ENCODE measurements at regions not wholly inside any gene's neighbourhood (a gene's known extent, or its start where the extent isn't known, plus 50 kb on each side); places are given as distances from the start of the nearest gene placed in this dataset.

DNA sequence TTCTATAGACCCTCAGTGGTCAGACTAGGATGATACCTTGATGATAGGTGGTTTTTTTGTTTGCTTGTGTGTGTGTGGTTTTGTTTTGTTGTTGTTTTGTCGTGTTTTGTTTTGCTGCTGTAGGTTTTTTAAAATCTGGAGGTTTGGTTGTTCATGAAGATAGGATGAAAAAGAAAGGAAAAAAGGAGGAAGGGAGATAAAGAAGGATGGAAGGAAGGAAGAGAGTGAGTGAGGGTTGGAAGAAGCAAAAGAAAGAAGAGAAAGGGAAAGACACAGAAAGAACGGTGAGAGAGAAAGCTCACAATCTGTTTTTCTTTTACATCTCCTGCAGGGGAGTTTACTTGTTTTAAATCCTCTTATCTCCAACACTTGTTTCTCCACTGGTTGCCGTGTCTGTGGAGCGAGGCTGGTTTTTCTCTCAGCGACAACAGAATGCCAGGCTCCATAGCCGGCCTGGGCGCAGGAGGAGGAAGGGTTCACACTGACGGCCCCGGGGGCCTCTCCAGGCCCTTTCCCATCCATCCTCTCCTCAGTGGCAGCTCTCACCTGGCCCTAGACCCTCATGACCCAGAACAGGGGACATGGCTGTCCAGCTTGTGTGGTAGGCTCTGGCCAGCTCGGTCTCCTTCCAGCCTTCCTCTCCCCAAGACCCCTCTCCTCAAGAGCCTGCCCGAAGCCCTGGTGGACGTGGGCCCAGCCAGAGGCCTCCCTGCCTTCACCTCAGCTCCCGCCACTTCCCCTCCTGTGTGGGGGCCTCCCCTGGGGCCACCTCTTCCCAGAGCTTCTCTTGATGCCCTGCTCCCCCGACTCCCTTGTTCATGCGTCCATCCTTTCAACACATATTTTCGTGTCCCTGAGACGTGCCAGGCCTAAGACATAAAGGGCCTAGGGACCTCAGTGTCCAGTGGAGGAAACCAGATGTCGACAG is 168.4 kb downstream of the VEGFA start:
- H3K4me2 ChIP-seq (ENCODE audit: insufficient read depth, low read length): no peak overlapping the region
- TF ChIP-seq, protein P1, sequence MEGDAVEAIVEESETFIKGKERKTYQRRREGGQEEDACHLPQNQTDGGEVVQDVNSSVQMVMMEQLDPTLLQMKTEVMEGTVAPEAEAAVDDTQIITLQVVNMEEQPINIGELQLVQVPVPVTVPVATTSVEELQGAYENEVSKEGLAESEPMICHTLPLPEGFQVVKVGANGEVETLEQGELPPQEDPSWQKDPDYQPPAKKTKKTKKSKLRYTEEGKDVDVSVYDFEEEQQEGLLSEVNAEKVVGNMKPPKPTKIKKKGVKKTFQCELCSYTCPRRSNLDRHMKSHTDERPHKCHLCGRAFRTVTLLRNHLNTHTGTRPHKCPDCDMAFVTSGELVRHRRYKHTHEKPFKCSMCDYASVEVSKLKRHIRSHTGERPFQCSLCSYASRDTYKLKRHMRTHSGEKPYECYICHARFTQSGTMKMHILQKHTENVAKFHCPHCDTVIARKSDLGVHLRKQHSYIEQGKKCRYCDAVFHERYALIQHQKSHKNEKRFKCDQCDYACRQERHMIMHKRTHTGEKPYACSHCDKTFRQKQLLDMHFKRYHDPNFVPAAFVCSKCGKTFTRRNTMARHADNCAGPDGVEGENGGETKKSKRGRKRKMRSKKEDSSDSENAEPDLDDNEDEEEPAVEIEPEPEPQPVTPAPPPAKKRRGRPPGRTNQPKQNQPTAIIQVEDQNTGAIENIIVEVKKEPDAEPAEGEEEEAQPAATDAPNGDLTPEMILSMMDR (IDR thresholded peaks at IDR 0.05; ENCODE audit: borderline replicate concordance, extremely low read depth, low read length, poor library complexity, severe bottlenecking): no peak
- no peak for TF ChIP-seq EZH2 (IDR thresholded peaks at IDR 0.05; ENCODE audit: borderline replicate concordance, low read depth, low read length, severe bottlenecking)
- no peaks in the 10 kb centered on the region for H3K4me1 ChIP-seq (ENCODE audit: insufficient read depth, low read length)
- no peaks in the 10 kb centered on the region for H3K79me2 ChIP-seq (ENCODE audit: insufficient read depth, low read length)
- H4K20me1 ChIP-seq (ENCODE audit: insufficient read depth, low read length): 0 out of 2 replicates have a peak, but pooled peaks cover 2% of the 10 kb centered on the region
- no peak overlapping the region for H3K9ac ChIP-seq (ENCODE audit: low read depth, low read length)
- H3K9me3 ChIP-seq (ENCODE audit: insufficient read depth, low read length, severe bottlenecking): no peaks in the 10 kb centered on the region
- ATAC-seq (ENCODE audit: insufficient read depth, low read depth) (no peak), DNase-seq (peak; percentile 2)
- no peak overlapping the region for H2AFZ ChIP-seq (ENCODE audit: low read depth, low read length)
- H3K36me3 ChIP-seq (ENCODE audit: insufficient read depth, low read length): no peaks in the 10 kb centered on the region
- no peak overlapping the region for H3K27ac ChIP-seq (ENCODE audit: low read length)
- no peaks in the 10 kb centered on the region for H3K27me3 ChIP-seq (ENCODE audit: insufficient read depth, low read length, poor library complexity)
- no peak overlapping the region for H3K4me3 ChIP-seq (ENCODE audit: low read depth in 1 of 2, low read length in 2 of 2)

DNA sequence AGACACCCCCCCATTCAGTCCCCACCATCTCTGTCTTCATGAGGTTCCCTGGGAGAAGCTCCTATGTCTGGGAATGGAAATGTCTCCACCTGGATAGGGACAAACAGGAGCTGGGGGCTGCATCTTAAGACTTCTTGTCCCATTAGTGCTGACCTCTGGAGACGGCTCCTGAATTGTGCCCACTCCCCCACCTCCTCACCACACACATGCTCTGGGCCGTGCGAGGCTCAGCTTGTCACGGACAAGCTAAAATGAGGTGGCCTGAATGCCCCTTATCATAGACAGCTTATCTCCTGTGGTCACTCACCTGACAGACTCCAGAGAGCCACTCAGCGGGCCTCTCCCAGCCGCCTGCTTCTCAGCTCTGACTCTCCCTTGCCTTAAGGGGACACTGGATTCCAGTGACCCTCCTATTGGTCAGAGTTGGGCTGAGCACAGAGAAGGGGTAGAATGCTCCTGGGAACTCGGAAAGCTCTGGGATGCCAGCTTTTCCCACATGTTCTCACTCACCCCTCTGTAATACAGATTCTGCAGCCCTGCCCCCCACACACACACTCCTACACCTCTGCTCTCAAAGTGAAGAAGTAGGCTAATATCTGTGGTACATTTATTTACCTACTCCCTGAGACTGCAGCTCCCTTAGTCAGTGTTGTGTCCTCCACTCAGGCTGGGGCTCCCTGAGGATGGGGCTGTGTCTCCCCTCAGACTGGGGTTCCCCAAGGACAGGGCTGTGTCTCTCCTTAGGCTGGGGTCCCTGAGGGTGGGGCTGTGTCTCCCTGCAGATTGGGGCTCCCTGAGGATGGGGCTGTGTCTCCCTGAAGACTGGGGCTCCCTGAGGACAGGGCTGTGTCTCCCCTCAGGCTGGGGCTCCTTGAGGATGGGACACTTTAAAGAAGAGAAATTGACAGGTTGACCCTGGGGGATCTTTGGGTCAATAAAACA is 167.5 kb downstream of the VEGFA start:
- H4K20me1 ChIP-seq (ENCODE audit: insufficient read depth, low read length): 0 out of 2 replicates have a peak, but pooled peaks cover 2% of the 10 kb centered on the region

DNA sequence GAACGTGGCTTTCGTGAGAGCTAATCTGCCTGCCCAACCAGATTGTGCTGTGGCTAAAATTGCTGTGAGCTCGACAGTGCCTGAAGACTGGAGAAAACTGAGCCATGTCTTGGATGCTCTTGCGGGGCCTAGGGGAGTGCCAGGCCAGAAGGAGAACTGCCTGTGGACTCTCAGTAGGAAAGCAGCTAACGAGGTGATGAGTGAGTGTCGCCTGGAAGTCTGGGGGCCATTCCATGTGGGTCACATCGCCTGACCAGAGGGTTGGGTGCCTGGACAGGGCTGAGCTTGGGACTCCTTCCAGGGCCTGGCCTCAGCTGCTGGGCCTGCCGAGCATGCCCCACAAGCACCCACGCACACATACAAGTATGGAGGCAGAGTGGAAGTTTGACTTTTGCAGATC is 166.5 kb downstream of the VEGFA start:
- Histone ChIP-seq H3K79me2 (ENCODE audit: insufficient read depth, low read length) (no peaks in the 10 kb centered on the region), H3K4me2 (ENCODE audit: insufficient read depth, low read length) (no peak overlapping the region), H3K9ac (ENCODE audit: low read depth, low read length) (no peak overlapping the region), H3K36me3 (ENCODE audit: insufficient read depth, low read length) (no peaks in the 10 kb centered on the region), H3K4me3 (ENCODE audit: low read depth in 1 of 2, low read length in 2 of 2) (no peak overlapping the region), H3K27ac (ENCODE audit: low read length) (no peak overlapping the region), H4K20me1 (ENCODE audit: insufficient read depth, low read length) (0 out of 2 replicates have a peak, but pooled peaks cover 2% of the 10 kb centered on the region), H3K9me3 (ENCODE audit: insufficient read depth, low read length, severe bottlenecking) (no peaks in the 10 kb centered on the region), H3K4me1 (ENCODE audit: insufficient read depth, low read length) (no peaks in the 10 kb centered on the region), H2AFZ (ENCODE audit: low read depth, low read length) (no peak overlapping the region), H3K27me3 (ENCODE audit: insufficient read depth, low read length, poor library complexity) (no peaks in the 10 kb centered on the region)
- ATAC-seq (ENCODE audit: insufficient read depth, low read depth) (no peak), DNase-seq (no peak)
- TF ChIP-seq EZH2 (IDR thresholded peaks at IDR 0.05; ENCODE audit: borderline replicate concordance, low read depth, low read length, severe bottlenecking): no peak
- TF ChIP-seq, protein P1 (IDR thresholded peaks at IDR 0.05; ENCODE audit: borderline replicate concordance, extremely low read depth, low read length, poor library complexity, severe bottlenecking): no peak

More for the DNA sequence above, 167.5 kb downstream of the VEGFA start:
- no peak overlapping the region for H2AFZ ChIP-seq (ENCODE audit: low read depth, low read length)
- no peak for TF ChIP-seq EZH2 (IDR thresholded peaks at IDR 0.05; ENCODE audit: borderline replicate concordance, low read depth, low read length, severe bottlenecking)
- TF ChIP-seq, protein P1 (IDR thresholded peaks at IDR 0.05; ENCODE audit: borderline replicate concordance, extremely low read depth, low read length, poor library complexity, severe bottlenecking): no peak
- H3K4me3 ChIP-seq (ENCODE audit: low read depth in 1 of 2, low read length in 2 of 2): no peak overlapping the region
- H3K79me2 ChIP-seq (ENCODE audit: insufficient read depth, low read length): no peaks in the 10 kb centered on the region
- no peak overlapping the region for H3K4me2 ChIP-seq (ENCODE audit: insufficient read depth, low read length)
- H3K9me3 ChIP-seq (ENCODE audit: insufficient read depth, low read length, severe bottlenecking): no peaks in the 10 kb centered on the region
- H3K27ac ChIP-seq (ENCODE audit: low read length): no peak overlapping the region
- ATAC-seq (ENCODE audit: insufficient read depth, low read depth): no peak
- H3K9ac ChIP-seq (ENCODE audit: low read depth, low read length): no peak overlapping the region
- no peaks in the 10 kb centered on the region for H3K4me1 ChIP-seq (ENCODE audit: insufficient read depth, low read length)
- no peaks in the 10 kb centered on the region for H3K27me3 ChIP-seq (ENCODE audit: insufficient read depth, low read length, poor library complexity)
- DNase-seq: peak; percentile 1
- H3K36me3 ChIP-seq (ENCODE audit: insufficient read depth, low read length): no peaks in the 10 kb centered on the region

Measured in DND-41 (cell line).